ENCODE measurements at regions not wholly inside any gene's neighbourhood (a gene's known extent, or its start where the extent isn't known, plus 50 kb on each side); places are given as distances from the start of the nearest gene placed in this dataset.

DNA sequence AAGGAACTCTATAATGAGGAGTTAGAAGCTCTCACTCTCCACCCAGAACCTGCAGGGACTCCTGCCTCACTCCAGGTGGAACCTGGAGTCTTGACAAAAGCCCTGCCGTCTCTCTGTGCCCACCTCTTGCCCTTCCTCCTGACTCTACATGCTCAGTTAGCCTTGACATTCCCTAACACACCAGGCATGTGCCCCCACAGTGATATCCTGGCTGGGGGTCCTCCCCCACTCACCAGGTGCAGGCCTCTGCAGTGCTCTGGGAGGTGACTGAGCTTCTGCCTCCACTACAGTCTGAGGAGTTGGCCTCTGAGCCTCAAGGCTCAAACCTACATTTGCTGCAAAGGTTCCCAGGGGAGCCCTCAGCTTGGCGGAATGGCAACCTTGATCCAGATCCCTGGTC, 300.7 kb downstream of the ADGRD1 start:
- ChIA-PET POLR2A (ENCODE audit: partially characterized antibody) (no interaction called here), CTCF (ENCODE audit: partially characterized antibody) (interaction anchor here (1.2 kb wide), 2 partner anchors 26 to 182 kb away, joined by 3 to 4 read pairs; no protein-coding TSS in a partner anchor)
- Histone ChIP-seq H3K4ac (replicated peaks; ENCODE audit: insufficient read length, low read depth, low read length) (no peak overlapping the region), H3K14ac (ENCODE audit: insufficient read length) (no peak overlapping the region), H3K36me3 (ENCODE audit: control insufficient read depth in 2 of 4, insufficient read depth in 4 of 4, low read length in 3 of 4) (no peaks in the 10 kb centered on the region), H2BK12ac (ENCODE audit: low read depth, low read length) (no peak overlapping the region), H3K27me3 (replicated peaks in 1 of 4; ENCODE audit: control insufficient read depth in 3 of 4, extremely low read depth in 1 of 4, insufficient read depth in 3 of 4, low read length in 3 of 4) (no peaks in the 10 kb centered on the region; a peak in 1 of 7 replicates), H3K79me1 (ENCODE audit: low read depth, low read length) (no peaks in the 10 kb centered on the region), H3K56ac (replicated peaks; ENCODE audit: insufficient read length, low read depth, low read length) (no peak overlapping the region), H3K4me2 (ENCODE audit: insufficient read depth in 1 of 2, low read depth in 2 of 2, low read length in 2 of 2) (no peak overlapping the region), H3K79me2 (ENCODE audit: control insufficient read depth in 1 of 2, insufficient read depth in 2 of 2, low read length in 2 of 2) (no peaks in the 10 kb centered on the region), H3K9ac (replicated peaks in 1 of 4; ENCODE audit: extremely low read depth in 1 of 4, low read depth in 3 of 4, low read length in 3 of 4) (no peak overlapping the region), H3K18ac (ENCODE audit: extremely low read depth, low read length) (no peak overlapping the region), H3K23me2 (ENCODE audit: low read depth, low read length) (no peaks in the 10 kb centered on the region; the same call in 1 of the 2 replicates), H3K23ac (ENCODE audit: insufficient read length) (no peak overlapping the region), H3K27ac (ENCODE audit: low read depth, low read length) (no peak overlapping the region), H3K4me1 (replicated peaks in 1 of 4; ENCODE audit: control insufficient read depth in 3 of 4, insufficient read depth in 4 of 4, low read length in 3 of 4) (no peaks in the 10 kb centered on the region; a peak in 1 of 7 replicates), H4K20me1 (replicated peaks in 1 of 2; ENCODE audit: control insufficient read depth in 1 of 2, insufficient read depth in 2 of 2, low read length in 2 of 2) (no peaks in the 10 kb centered on the region), H2BK20ac (ENCODE audit: low read length) (no peak overlapping the region), H4K5ac (ENCODE audit: insufficient read length, low read depth, low read length) (no peak overlapping the region), H2AFZ (ENCODE audit: low read length) (no peak overlapping the region), H3K4me3 (ENCODE audit: extremely low read depth in 1 of 4, insufficient read depth in 2 of 4, low read depth in 3 of 4, low read length in 4 of 4) (no peak overlapping the region), H3K9me3 (ENCODE audit: insufficient read depth in 2 of 2, low read depth in 1 of 2, low read length in 1 of 2) (peaks cover 8 to 10% of the 10 kb centered on the region in 2 experiments; a peak in 3 of 4 replicates), H2BK5ac (ENCODE audit: low read depth, low read length) (no peak overlapping the region), H2AK5ac (ENCODE audit: low read depth, low read length) (no peak overlapping the region), H4K91ac (replicated peaks; ENCODE audit: insufficient read length, low read length) (no peak overlapping the region), H2BK15ac (ENCODE audit: low read length) (no peak overlapping the region), H2BK120ac (replicated peaks; ENCODE audit: low read depth, low read length) (no peak overlapping the region), H4K8ac (ENCODE audit: extremely low read depth, insufficient read depth, low read length) (no peak overlapping the region)
- 84% methylated on average over 2 of the region's 2 CpGs; no CpG with 5 or more reads in 1 of the 2 experiments for WGBS, 2 experiments (ENCODE audit: extremely low coverage in 1 of 2, insufficient coverage in 1 of 2, insufficient read length in 1 of 2, insufficient replicate concordance in 2 of 2, low coverage in 1 of 2, low lambda C conversion rate in 2 of 2, missing lambda C conversion rate in 1 of 2)
- TF ChIP-seq SP2 (IDR thresholded peaks at IDR 0.05; ENCODE audit: low read length), result no peak
- TF ChIP-seq ATF2 (IDR thresholded peaks at IDR 0.05; ENCODE audit: low read length), result no peak
- DNase-seq (ENCODE audit: low read depth in 1 of 2, low spot score in 2 of 2), result no peak
- FAIRE-seq, result no peak

All from H1 (cell line).